NB4 (cell line): ENCODE measurements at regions not wholly inside any gene's neighbourhood (a gene's known extent, or its start where the extent isn't known, plus 50 kb on each side); places are given as distances from the start of the nearest gene placed in this dataset.

ENCODE experiments used
- DNase-seq: peaks from one replicate; pipeline ENCODE4 v3.0.0; 2010; ENCODE audit warnings: low read depth
- H3K4me3 ChIP-seq: one replicate; pipeline ENCODE4 v1.5.1; 2011; ENCODE audit warnings: mild to moderate bottlenecking, low read depth, low read length, moderate library complexity
- MYC ChIP-seq: IDR thresholded peaks from 2 replicates; pipeline ENCODE4 v1.6.1; 2011; ENCODE audit warnings: low read depth, low read length
- POLR2A ChIP-seq: IDR thresholded peaks from 2 replicates; pipeline ENCODE4 v1.6.1; 2011; ENCODE audit warnings: mild to moderate bottlenecking; ENCODE audit not compliant: insufficient read length; ENCODE audit errors: extremely low read depth
- TF ChIP-seq, protein P1 (sequence below): IDR thresholded peaks from one replicate; pipeline ENCODE4 v1.5.1; 2012; ENCODE audit warnings: low read depth, low read length
- TF ChIP-seq, protein P2 (sequence below): IDR thresholded peaks from 2 replicates; pipeline ENCODE4 v1.6.1; 2011; ENCODE audit warnings: low read depth, low read length

DNA sequence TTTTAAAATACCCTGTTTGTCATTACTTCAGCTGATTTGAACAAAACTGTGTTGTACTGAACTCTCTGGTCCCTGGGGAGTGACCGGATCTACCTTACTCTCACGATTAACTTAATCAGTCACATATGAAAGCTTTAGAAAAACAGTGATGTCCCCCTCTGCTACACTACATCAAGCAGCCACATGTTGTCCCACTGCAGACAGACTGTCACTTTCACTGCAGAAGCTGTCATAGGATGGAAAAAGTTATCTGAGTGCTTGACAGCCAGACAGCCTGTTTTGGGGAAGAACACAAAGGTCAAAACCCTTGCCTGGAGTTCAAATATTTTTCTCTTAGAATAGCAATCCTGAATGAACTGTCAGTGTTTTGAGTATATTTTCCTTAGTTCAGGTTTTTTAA lies 546.4 kb downstream of the DTWD2 start:
- no peak for DNase-seq
- TF ChIP-seq POLR2A (no peak), MYC (no peak)
- TF ChIP-seq, protein P1, sequence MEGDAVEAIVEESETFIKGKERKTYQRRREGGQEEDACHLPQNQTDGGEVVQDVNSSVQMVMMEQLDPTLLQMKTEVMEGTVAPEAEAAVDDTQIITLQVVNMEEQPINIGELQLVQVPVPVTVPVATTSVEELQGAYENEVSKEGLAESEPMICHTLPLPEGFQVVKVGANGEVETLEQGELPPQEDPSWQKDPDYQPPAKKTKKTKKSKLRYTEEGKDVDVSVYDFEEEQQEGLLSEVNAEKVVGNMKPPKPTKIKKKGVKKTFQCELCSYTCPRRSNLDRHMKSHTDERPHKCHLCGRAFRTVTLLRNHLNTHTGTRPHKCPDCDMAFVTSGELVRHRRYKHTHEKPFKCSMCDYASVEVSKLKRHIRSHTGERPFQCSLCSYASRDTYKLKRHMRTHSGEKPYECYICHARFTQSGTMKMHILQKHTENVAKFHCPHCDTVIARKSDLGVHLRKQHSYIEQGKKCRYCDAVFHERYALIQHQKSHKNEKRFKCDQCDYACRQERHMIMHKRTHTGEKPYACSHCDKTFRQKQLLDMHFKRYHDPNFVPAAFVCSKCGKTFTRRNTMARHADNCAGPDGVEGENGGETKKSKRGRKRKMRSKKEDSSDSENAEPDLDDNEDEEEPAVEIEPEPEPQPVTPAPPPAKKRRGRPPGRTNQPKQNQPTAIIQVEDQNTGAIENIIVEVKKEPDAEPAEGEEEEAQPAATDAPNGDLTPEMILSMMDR, result no peak
- TF ChIP-seq, protein P2, sequence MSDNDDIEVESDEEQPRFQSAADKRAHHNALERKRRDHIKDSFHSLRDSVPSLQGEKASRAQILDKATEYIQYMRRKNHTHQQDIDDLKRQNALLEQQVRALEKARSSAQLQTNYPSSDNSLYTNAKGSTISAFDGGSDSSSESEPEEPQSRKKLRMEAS, result no peak
- H3K4me3 ChIP-seq, result no peak overlapping the region

DNA sequence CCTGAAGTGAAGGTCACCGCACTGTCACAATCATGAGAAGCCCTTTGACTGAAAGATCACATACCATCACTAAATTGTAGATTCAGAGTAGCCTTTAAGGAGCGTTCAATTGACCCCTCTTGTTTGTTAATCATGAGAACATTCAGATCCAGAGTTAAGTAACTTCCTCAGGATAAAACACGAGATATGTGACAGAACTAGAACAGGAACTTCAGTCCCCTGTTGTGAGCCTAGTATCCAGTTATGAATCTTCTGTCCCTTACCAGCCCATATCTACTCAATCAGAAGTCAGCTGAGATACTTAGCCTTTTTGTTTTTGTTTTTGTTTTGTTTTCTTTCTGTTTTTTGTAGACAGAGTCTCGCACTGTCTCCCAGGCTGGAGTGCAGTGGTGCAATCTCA lies 547.3 kb downstream of the DTWD2 start:
- no peak overlapping the region for H3K4me3 ChIP-seq
- DNase-seq, result no peak
- TF ChIP-seq, protein P2, result no peak
- TF ChIP-seq MYC (no peak), POLR2A (no peak)
- TF ChIP-seq, protein P1, result no peak

DNA sequence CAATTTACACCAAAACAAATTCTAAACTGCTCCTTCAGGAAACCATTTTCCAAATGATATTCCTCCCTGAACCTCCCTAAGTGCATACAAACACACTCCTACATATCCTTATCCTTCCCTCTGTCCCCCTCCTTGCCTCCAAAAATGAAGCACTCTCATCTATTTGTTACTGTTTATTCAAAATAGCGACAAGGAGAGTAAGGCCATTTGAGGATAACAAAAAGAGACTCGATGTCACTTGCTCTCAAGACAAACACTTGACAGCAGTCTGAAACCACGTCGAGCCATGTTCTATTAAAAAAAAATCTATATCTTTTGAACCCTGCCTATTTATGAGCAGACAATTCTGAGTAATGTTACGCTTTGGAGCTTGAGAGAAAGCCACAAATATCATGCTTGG lies 547.9 kb downstream of the DTWD2 start:
- DNase-seq, result no peak
- TF ChIP-seq, protein P1, result no peak
- TF ChIP-seq POLR2A (no peak), MYC (no peak)
- TF ChIP-seq, protein P2, result no peak
- no peak overlapping the region for H3K4me3 ChIP-seq

DNA sequence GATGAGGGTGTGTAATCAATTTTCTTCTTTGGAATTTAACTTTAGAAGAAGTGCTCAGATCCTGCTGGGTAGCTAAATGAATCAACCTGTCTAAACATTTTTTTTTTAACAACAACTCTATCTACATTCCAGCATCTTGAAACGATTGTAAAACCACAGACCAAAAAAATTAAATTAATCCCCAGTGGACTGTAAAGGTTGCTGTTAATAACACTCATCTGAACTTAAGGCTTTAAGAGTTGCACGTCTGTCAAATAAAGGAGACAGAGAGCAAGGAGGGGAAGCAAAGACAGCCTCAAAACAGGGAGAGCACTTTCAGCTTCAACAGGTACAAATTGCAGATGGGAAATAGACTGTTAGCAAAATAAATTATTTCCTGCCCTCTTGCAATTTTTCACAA lies 548.5 kb downstream of the DTWD2 start:
- no peak for DNase-seq
- no peak overlapping the region for H3K4me3 ChIP-seq
- no peak for TF ChIP-seq MYC
- TF ChIP-seq, protein P2, result no peak
- TF ChIP-seq, protein P1, result no peak
- TF ChIP-seq POLR2A, result no peak

DNA sequence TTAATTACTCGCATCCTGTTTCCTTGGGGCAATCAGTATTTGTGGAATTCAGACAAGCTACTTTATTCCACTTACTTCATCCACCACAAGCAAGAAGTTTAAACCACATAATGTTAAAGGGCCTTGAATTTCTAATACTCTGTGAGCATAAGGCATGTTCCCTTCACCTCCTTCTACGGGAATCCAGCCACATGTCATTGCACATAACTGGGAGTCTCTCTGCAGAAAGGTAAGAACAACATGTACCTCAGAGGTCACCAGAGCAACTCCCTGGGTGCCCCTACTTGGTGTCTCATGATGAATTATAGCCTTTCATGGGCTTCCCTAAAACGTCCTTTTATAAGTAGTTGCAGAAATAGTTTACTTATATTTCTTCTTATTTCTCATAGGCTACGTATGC lies 553.2 kb downstream of the DTWD2 start:
- H3K4me3 ChIP-seq, result no peak overlapping the region
- TF ChIP-seq, protein P2, result no peak
- TF ChIP-seq MYC (no peak), POLR2A (no peak)
- TF ChIP-seq, protein P1, result no peak
- DNase-seq, result no peak

DNA sequence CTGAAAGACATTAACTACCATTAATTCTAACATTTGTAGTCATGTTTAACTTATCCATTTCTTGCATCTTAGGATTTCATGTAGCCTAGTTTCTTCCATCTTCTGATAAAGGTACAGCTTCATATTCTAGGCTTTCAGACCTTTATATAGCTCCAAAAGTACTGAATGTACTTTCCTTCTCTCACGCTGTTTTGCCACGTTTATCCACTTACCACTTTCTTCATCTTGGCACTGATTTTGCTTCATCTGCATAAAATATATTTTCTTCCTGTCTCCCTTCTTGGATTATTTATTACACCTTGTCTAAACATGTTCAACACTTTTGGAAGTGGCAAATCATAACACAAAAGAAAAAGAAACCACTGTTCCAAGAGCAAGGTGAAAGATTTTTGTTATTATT lies 553.8 kb downstream of the DTWD2 start:
- DNase-seq, result no peak
- no peak overlapping the region for H3K4me3 ChIP-seq
- TF ChIP-seq, protein P1, result no peak
- no peak for TF ChIP-seq MYC
- TF ChIP-seq POLR2A, result no peak
